AG08396 (cell line): ENCODE measurements at regions not wholly inside any gene's neighbourhood (a gene's known extent, or its start where the extent isn't known, plus 50 kb on each side); places are given as distances from the start of the nearest gene placed in this dataset.
"Not testable (repeated sequence)": the region's sequence is repeated elsewhere in the genome, so short reads cannot be mapped to it uniquely, and the experiment has no call there.

Source experiments
- DNase-seq: peaks from one replicate; pipeline ENCODE4 v3.0.0; 2012; ENCODE audit warnings: low spot score, mixed read lengths

DNA sequence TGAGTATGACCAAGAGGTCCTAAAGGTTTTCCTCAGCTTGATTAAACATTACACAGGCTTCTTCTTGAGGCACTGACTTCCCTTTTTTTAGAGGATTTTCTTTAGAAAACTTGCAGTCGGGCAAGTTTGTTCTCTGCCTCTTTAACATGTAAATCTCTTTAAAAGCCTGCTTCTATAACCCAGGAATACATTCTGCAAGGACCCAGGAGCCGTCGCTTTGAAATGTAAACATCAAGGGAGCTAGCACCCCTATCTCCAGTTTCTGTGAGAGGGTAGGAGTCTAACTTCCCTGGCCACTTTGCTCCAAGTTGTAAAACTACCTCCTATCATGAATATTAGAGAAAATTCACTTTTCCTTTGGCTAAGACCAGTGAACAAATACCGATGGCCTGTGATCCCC is 201.5 kb upstream of the CPHXL start:
- DNase-seq = no peak

- DNase-seq = no peak
Observed at GRCh38 chr16:75928295-75928694, 202.0 kb upstream of the CPHXL start.

DNA sequence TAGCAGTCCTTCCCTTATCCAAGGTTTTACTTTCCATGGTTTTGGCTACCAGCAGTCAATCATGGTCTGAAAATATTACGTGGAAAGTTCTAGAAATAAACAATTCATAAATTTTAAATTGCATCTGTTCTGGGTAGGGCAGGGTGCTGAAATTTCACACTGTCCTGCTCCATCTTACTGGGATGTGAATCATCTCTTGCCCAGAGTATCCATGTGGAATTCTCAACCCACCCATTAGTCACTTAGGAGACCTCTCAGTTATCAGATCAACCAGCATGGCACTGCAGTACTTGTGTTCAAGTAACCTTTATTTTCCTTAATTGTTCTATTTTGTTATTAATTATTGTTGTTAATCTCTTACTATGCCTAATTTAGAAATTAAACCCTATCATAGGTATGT is 202.8 kb upstream of the CPHXL start:
- no peak for DNase-seq

DNA sequence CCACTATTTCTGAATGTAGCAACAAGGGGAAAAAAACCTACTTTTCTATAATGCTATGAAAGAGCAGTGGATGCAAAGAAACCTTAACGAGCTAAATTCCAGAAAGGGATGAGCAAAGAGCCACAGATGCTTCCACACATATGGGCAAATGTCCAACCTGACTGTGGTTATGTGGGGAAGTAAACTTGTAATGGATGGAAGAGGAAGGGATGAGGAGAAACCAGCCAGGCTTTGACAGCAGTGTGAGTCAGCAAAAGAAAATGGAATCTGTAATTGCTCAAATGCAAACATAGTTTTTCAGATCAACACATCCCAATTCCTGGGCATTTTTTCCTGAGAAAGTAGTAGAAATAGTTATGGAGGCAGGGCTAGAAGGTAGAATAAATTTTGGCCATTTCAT is 204.8 kb upstream of the CPHXL start:
- no peak for DNase-seq

GRCh38 chr16:75931970-75932369 is 205.7 kb upstream of the CPHXL start:
- DNase-seq = no peak

DNA sequence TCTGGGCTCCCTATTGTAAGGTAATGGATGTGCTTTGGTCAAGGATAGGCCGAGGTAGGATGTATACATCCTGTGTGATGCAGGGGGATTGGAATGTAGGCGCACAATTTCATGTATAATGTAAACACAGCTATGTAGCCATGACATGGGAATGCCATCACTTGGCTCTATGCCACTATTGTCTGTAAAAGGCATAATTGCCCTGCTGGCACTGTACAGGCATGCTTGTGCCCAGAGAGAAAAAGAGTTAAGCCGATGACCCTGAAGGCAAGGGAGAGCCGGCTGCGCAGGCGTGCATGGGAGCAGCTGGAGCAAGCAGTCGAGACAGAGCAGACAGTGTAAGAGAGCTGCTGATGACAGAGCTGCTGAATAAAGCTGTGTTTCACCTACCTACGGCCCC is 212.5 kb upstream of the CPHXL start:
- no peak for DNase-seq

- DNase-seq = no peak
Observed at GRCh38 chr16:75942351-75942750, 216.1 kb upstream of the CPHXL start.

- no peak for DNase-seq
Observed at GRCh38 chr16:75942936-75943335, 216.6 kb upstream of the CPHXL start.

DNA sequence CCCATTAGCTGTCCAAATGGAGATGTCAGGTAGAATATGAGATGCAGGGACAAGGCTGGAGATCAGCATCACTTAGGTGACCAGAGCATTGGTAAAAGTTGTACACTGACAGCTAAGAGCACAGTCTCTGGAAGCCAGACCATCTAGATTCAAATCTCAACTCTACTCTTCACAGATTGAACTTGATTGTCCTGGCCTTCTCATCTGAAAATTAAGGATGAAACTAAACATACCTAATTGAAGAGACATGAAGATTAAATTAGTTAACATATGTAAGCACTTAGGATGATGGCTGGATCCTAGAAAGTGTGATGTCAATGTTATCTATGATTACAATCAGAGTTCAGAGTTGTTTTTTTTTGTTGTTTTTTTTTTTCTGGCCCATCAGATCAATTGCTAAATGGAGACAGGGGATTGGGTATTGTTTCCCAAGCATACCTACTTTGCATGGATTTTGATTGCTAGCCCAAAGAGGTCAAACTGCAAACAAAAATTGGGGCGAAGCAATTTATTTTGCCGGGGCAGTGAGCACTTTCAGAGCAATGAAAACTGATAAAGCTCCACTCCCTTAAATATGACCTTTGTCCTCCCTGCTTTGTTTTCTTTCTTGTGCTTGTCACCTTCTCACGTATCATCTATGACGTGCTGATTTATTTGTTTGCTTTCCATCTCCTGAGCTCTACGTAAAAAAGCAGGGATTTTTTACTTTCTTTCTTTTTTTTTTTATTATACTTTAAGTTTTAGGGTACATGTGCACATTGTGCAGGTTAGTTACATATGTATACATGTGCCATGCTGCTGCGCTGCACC is 217.6 kb upstream of the CPHXL start:
- DNase-seq = no peak

DNA sequence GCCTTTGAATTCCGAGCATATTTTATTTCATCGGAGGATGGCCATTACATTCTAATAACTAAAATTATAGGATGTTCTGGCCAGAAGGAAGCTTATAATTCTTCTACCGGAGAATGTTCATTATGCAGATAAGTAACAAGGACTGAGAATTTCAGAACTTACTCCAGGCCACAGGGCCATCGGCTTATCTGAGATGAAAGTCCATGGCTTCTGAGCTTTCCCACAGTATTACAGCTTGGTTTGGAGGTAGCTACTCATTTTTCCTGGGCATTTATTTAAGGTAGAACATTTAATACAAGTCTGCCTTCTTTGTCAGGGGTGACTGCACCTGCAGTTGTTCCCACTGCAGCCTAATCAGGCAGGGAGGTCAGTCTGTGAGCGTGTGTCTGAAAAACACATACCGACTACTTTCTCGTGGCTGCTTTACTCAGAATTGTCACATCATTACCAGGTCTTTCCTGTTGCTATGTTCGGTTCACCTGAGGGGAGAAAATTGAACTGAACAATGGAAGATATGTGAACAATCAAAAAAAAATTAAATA is 219.7 kb upstream of the CPHXL start:
- no peak for DNase-seq

DNA sequence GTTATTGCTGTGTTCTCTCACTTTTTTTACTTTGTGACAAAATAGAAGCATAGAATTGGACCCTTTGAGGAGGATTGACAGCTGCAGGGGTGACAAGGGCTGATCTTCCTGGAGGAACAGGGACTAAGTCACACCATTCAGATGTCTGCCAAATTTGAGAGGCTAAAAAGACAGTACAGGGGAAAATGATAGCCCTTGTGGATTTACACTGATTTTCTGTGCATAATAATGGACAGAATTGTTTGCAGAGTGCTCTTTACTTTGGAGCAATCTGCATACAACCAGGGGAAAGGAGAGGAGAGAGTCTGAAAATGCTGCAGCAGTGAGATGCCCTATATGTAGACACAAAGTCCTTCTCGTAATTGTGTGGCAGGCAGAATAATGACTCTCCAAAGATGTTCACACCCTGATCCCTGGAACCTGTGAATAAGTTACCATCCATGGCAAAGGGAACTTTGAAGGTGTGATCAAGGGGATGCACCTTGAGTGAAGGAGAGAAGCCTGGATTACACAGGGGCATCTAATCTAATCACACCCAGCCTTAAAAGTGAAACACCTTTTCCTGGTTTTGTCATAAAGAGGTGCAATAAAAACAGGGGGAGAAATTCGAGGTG is 221.4 kb upstream of the CPHXL start:
- no peak for DNase-seq

- no peak for DNase-seq
Observed at GRCh38 chr16:75948441-75948840, 222.2 kb upstream of the CPHXL start.

DNA sequence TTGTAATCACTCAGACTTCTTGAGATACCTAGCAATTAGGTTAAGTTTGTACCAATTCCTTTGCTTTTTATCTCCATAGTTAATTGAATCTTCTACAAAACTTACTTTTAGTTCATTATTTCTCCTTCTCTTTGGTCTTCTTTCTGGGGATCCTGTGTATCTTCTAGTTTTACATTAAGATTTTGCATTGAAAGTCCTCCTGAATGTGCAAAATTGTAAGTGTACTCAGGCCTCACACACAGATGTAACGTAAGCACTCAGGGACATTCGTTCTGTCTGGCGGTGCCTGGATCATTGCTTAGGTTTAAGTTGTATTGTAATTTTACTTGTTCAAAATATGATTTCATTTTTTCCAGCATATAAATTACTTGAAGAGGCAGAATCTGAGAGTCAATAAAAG is 222.6 kb upstream of the CPHXL start:
- no peak for DNase-seq

- DNase-seq = no peak
Observed at GRCh38 chr16:75952124-75952523, 225.8 kb upstream of the CPHXL start.

DNA sequence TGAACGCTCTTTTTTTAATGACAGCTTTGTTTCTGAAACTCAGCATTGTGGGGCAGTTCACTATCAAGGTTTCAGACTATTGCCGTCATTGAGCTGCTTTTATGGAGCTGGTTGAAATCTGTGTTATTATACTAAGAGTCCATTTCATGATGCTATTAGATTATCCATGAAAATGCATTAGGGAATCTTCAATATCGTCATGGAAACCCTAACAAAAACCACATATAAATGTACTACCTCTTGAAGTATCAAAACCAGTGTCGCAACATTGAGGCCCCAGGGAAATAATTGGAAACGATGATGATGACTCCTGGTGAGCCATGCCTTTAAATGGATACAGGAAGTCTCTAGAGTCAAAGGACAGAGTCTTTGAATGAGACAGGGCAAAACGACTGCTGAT is 231.6 kb upstream of the CPHXL start:
- no peak for DNase-seq

DNA sequence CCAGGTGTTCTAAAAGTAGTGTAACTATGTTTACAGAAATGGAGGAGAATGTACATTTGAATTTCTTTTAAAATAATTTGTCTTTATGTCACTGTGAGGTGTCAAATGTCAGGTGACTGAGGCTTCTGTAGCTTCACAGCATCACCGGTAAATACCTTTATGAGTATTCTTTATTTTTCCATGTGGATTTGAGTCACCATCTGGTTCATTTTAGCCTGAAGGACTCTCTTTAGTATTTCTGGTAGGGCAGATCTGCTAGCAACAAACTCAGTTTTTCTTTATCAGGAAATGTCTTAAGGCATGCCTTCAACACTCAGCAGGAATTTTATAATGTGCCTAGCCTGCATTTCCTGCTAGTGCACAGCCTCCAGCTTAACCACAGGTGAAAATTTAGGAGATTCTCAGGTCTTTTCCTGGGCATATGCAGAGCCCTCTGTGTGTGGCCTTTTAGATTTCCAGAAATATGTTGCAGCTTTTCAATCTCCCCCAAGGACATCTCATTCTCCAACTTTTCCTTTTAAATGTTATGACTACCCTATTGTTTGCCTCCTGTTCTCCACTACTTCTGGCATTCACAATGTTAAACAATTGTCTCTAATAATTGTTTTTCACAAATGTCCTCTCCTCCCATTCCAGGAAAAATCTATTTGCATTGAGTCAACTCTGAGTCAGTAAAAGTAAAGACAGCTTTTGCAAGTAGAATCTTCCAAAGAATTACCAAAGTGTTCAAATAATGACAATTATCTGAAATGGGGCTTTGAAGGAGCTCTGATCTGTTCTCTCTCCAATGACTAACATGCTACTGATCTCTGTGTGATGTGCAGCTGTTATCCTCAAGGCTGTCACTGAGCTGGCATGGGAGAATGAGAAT is 239.4 kb upstream of the CPHXL start:
- DNase-seq = no peak

DNA sequence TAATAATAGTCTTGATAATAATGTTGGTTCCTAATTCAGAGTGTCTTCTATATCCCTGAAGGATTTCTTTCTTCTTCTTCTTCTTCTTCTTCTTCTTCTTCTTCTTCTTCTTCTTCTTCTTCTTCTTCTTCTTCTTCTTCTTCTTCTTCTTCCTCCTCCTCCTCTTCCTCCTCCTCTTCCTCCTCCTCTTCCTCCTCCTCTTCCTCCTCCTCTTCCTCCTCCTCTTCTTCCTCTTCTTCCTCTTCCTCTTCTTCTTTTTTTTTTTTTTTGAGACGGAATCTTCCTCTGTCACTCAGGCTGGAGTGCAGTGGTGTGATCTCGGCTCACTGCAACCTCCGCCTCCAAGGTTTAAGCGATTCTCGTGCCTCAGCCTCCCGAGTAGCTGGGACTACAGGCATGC is 242.8 kb upstream of the CPHXL start:
- DNase-seq = not testable (repeated sequence)

GRCh38 chr16:75971334-75971733 is 245.0 kb upstream of the CPHXL start:
- no peak for DNase-seq

DNA sequence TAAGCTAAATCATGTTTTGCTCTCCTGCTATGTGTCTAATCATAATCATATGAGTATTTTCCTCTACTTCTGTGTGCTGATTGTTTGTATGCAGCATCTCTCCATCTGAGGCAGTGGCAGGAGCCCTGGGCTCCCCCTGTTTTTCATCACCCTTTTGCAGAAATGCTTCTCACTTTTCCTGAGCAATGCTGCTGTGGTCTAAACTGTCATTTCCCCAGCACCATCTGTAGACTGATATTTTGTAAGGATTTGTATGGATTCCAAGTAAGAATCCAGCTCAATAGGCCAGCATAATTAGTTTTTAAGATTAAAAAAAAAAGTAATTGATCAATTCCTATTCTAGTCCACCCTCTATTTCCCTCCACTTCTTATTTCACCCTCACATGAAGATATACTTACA is 257.0 kb upstream of the CPHXL start:
- no peak for DNase-seq

GRCh38 chr16:75983741-75984381 is 257.6 kb upstream of the CPHXL start:
- DNase-seq = no peak

DNA sequence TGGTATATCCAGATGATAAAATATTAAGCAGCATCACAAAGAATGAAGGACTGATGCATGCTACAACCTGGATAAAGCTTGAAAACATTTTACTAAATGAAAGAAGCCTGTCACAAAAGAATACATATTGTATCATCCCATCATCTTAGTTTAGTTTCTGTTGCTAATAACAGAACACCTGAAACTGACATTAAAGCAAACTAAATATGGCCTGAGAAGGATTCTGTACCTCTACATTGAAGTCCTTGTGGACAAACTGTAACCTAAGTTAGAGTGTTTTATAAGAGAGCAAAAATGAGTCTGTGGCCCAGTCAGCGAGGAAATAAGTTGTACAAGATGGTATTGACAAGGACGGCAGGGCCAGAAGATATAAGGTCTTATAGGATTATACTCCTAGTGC is 261.0 kb upstream of the CPHXL start:
- DNase-seq = no peak

DNA sequence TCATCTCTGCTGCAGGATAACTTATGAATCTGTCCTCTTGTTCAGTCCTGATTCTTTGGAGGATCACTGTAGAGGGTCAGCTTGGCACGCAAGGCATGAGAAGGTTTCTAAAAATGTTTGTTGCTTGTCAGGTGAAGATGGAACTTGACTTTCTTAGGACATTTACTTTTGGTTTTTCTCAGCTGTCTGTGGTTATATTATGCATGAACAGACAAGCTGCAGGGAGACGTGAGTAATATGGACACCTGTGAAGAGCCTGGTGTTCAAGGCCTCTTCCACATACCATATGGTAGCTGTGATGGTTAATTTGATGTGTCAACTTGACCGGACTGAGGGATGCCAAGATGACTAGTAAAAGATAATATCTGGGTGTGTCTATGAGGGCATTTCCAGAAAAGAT is 270.2 kb upstream of the CPHXL start:
- DNase-seq = no peak
